ENCODE measurements at regions not wholly inside any gene's neighbourhood (a gene's known extent, or its start where the extent isn't known, plus 50 kb on each side); places are given as distances from the start of the nearest gene placed in this dataset.

DNA sequence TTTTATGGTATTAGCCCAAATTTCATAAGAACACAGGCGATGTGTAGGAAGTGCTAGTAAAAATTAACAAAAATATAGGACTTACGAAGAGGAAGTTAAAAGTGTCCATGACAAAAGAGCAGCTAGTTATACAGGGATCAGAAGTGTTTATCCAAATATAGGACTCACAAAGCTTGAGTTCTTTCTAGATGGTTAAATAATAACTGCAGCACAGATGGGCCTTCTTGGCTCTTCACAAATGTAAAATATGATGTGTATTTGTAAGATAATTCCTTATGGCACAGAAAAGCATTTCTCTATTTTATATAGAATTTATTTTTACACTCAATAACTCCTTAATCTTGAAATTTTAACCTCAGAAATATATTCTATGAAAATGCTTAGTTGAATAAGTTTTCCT lies 100.9 kb upstream of the SPHKAP start:
- no peaks in the 10 kb centered on the region for H3K36me3 Mint-ChIP-seq
- ChIA-PET CTCF (ENCODE audit: partially characterized antibody) (no interaction called here), POLR2A (ENCODE audit: partially characterized antibody) (no interaction called here)
- no peak overlapping the region for H3K4me3 ChIP-seq (ENCODE audit: low read length in 2 of 2)
- no peak overlapping the region for H3K27ac ChIP-seq (ENCODE audit: low read depth, low read length)
- H3K4me1 Mint-ChIP-seq: peaks cover 0 to 2% (median 0%) of the 10 kb centered on the region in 4 donors
- no peaks in the 10 kb centered on the region for H3K9me3 ChIP-seq (ENCODE audit: control insufficient read depth in 1 of 2, low read length in 2 of 2)
- H3K4me3 Mint-ChIP-seq: no peak overlapping the region
- H3K36me3 ChIP-seq (ENCODE audit: insufficient read depth, low read length): no peaks in the 10 kb centered on the region
- no peaks in the 10 kb centered on the region for H3K4me1 ChIP-seq (ENCODE audit: insufficient read depth, low read length)
- no peak overlapping the region for H3K27ac Mint-ChIP-seq
- DNase-seq: no peak
- H3K9me3 Mint-ChIP-seq: peaks cover 0 to 9% (median 3%) of the 10 kb centered on the region in 8 donors
- intact Hi-C loops (cut with micrococcal nuclease): no loop called here
- H3K27me3 Mint-ChIP-seq: no peaks in the 10 kb centered on the region
- H3K27me3 ChIP-seq (ENCODE audit: insufficient read depth, low read length): no peaks in the 10 kb centered on the region

DNA sequence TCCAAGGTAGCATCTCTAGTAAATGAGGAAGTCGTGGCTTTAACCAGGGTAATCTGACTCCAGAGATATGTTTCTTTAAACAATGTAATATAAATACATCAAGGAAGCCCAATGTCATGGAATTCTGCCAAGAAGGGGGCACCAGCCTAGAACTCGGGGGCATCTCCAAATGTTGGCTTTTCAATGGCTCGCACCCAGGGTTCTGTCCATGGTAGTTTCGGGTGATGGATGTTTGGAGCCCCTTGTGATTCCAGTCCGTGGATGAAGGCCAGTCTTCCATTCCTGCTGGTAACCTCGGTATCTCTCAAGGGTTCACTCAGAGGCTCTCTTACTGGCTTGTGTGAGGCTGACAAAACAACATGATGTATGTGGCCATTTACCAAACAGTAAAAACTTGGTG lies 91.7 kb upstream of the SPHKAP start:
- Mint-ChIP-seq H3K36me3 (no peaks in the 10 kb centered on the region), H3K9me3 (peaks cover 0 to 9% (median 3%) of the 10 kb centered on the region in 8 donors), H3K4me1 (no peaks in the 10 kb centered on the region), H3K27me3 (no peaks in the 10 kb centered on the region), H3K27ac (no peak overlapping the region), H3K4me3 (no peak overlapping the region)
- intact Hi-C loops (cut with micrococcal nuclease): no loop called here
- Histone ChIP-seq H3K4me1 (ENCODE audit: insufficient read depth, low read length) (no peaks in the 10 kb centered on the region), H3K4me3 (ENCODE audit: low read length in 2 of 2) (no peak overlapping the region), H3K27me3 (ENCODE audit: insufficient read depth, low read length) (no peaks in the 10 kb centered on the region), H3K27ac (ENCODE audit: low read depth, low read length) (no peak overlapping the region), H3K9me3 (ENCODE audit: control insufficient read depth in 1 of 2, low read length in 2 of 2) (no peaks in the 10 kb centered on the region), H3K36me3 (ENCODE audit: insufficient read depth, low read length) (no peaks in the 10 kb centered on the region)
- ChIA-PET POLR2A (ENCODE audit: partially characterized antibody) (no interaction called here), CTCF (ENCODE audit: partially characterized antibody) (no interaction called here)
- no peak for DNase-seq

DNA sequence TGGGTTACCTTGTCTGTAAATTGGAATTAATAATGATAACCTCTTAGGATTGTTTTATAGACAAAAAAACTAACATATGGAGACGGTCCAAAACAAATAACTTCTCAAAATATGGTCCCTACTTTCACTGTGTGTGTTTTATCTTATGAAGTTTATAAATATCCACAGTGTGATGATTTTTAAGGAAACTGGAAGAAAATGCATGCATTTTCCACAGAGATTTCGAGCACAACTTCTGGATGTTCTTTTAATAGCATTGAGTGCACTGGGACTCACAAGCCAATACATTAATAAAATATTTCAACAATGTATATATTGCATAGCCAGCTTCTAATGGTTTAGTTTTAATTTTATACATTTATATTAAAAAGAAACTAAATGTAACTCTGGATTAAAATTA lies 87.9 kb upstream of the SPHKAP start:
- no peaks in the 10 kb centered on the region for H3K4me1 Mint-ChIP-seq
- no peak overlapping the region for H3K27ac ChIP-seq (ENCODE audit: low read depth, low read length)
- no peaks in the 10 kb centered on the region for H3K4me1 ChIP-seq (ENCODE audit: insufficient read depth, low read length)
- H3K27ac Mint-ChIP-seq: no peak overlapping the region
- H3K36me3 Mint-ChIP-seq: no peaks in the 10 kb centered on the region
- intact Hi-C loops (cut with micrococcal nuclease): no loop called here
- no peaks in the 10 kb centered on the region for H3K9me3 ChIP-seq (ENCODE audit: control insufficient read depth in 1 of 2, low read length in 2 of 2)
- ChIA-PET POLR2A (ENCODE audit: partially characterized antibody) (no interaction called here), CTCF (ENCODE audit: partially characterized antibody) (no interaction called here)
- H3K36me3 ChIP-seq (ENCODE audit: insufficient read depth, low read length): no peaks in the 10 kb centered on the region
- H3K4me3 Mint-ChIP-seq: no peak overlapping the region
- no peak for DNase-seq
- no peaks in the 10 kb centered on the region for H3K27me3 ChIP-seq (ENCODE audit: insufficient read depth, low read length)
- H3K4me3 ChIP-seq (ENCODE audit: low read length in 2 of 2): no peak overlapping the region
- H3K27me3 Mint-ChIP-seq: no peaks in the 10 kb centered on the region
- H3K9me3 Mint-ChIP-seq: peaks cover 0 to 6% (median 1%) of the 10 kb centered on the region in 8 donors

DNA sequence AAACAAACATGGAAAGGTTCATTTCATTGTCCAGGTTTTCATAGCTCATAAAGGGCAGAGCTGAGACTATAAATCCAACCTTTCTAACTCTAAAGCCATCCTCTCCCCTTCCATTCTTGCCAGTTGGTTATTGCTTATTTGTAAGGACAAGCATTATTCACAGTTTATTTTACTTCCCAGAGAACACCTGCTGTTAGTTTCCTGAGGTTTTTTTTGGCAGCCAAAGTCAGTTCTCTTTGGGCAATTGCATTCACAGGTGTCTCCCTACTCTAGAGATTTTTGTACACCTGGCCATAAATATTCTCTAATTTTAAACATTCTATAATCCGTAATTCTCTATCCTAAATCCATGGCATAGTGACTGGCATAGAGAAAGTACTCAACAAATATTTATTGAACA lies 87.3 kb upstream of the SPHKAP start:
- no peaks in the 10 kb centered on the region for H3K27me3 Mint-ChIP-seq
- H3K9me3 ChIP-seq (ENCODE audit: control insufficient read depth in 1 of 2, low read length in 2 of 2): no peaks in the 10 kb centered on the region
- DNase-seq: no peak
- no peak overlapping the region for H3K27ac Mint-ChIP-seq
- no peak overlapping the region for H3K27ac ChIP-seq (ENCODE audit: low read depth, low read length)
- no peaks in the 10 kb centered on the region for H3K36me3 ChIP-seq (ENCODE audit: insufficient read depth, low read length)
- no peak overlapping the region for H3K4me3 ChIP-seq (ENCODE audit: low read length in 2 of 2)
- no peak overlapping the region for H3K4me3 Mint-ChIP-seq
- H3K4me1 ChIP-seq (ENCODE audit: insufficient read depth, low read length): no peaks in the 10 kb centered on the region
- ChIA-PET CTCF (ENCODE audit: partially characterized antibody) (no interaction called here), POLR2A (ENCODE audit: partially characterized antibody) (no interaction called here)
- no peaks in the 10 kb centered on the region for H3K27me3 ChIP-seq (ENCODE audit: insufficient read depth, low read length)
- intact Hi-C loops (cut with micrococcal nuclease): no loop called here
- no peaks in the 10 kb centered on the region for H3K36me3 Mint-ChIP-seq
- no peaks in the 10 kb centered on the region for H3K4me1 Mint-ChIP-seq
- peaks cover 0 to 3% (median 0%) of the 10 kb centered on the region in 8 donors for H3K9me3 Mint-ChIP-seq

DNA sequence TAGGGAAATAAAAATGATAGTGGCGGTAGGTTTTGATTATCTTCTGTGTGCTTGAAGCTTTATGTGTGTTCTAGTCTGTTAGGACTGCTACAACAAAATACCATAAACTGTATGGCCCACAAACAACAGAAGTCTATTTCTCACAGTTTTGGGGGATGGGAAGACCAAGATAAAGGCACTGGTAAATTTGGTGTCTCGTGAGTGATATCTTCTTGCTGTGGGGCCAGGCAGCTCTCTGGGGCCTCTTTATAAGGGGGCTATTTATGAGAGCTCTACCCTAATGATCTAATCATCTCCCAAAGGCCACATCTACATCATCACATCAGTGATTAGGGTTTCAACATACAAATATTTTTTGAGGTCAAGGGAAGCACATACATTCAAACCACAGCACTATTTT lies 86.8 kb upstream of the SPHKAP start:
- H3K4me1 ChIP-seq (ENCODE audit: insufficient read depth, low read length): no peaks in the 10 kb centered on the region
- H3K27me3 Mint-ChIP-seq: no peaks in the 10 kb centered on the region
- no peak for DNase-seq
- CTCF ChIA-PET (ENCODE audit: partially characterized antibody): no interaction called here
- H3K36me3 Mint-ChIP-seq: no peaks in the 10 kb centered on the region
- no peaks in the 10 kb centered on the region for H3K27me3 ChIP-seq (ENCODE audit: insufficient read depth, low read length)
- no peaks in the 10 kb centered on the region for H3K9me3 ChIP-seq (ENCODE audit: control insufficient read depth in 1 of 2, low read length in 2 of 2)
- no peak overlapping the region for H3K4me3 Mint-ChIP-seq
- H3K4me1 Mint-ChIP-seq: no peaks in the 10 kb centered on the region
- POLR2A ChIA-PET (ENCODE audit: partially characterized antibody): no interaction called here
- peaks cover 0 to 3% (median 0%) of the 10 kb centered on the region in 8 donors for H3K9me3 Mint-ChIP-seq
- H3K27ac ChIP-seq (ENCODE audit: low read depth, low read length): no peak overlapping the region
- intact Hi-C loops (cut with micrococcal nuclease): no loop called here
- H3K36me3 ChIP-seq (ENCODE audit: insufficient read depth, low read length): no peaks in the 10 kb centered on the region
- no peak overlapping the region for H3K4me3 ChIP-seq (ENCODE audit: low read length in 2 of 2)
- H3K27ac Mint-ChIP-seq: no peak overlapping the region

DNA sequence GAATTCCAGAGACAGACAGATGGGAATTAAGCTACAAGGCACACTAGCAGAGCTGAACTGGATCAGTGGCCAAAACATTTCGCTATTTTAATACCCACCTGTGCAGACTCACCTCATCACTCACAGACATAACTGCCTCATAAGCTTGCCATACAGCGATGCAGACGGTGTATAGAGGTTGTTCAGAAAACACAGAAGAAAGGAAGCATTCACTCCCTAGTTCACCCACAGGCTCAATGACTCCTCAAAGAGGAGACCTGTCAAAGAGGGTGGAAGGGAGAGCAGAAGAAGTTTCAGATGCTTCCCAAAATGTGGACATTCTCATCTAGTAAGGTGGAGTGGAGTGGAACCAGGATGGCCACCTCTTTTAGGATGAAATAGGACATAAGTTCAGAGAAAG lies 81.7 kb upstream of the SPHKAP start:
- ChIA-PET POLR2A (ENCODE audit: partially characterized antibody) (no interaction called here), CTCF (ENCODE audit: partially characterized antibody) (no interaction called here)
- no peak overlapping the region for H3K4me3 Mint-ChIP-seq
- H3K9me3 Mint-ChIP-seq: peaks cover 0 to 5% (median 2%) of the 10 kb centered on the region in 8 donors
- Histone ChIP-seq H3K9me3 (ENCODE audit: control insufficient read depth in 1 of 2, low read length in 2 of 2) (no peaks in the 10 kb centered on the region), H3K27me3 (ENCODE audit: insufficient read depth, low read length) (no peaks in the 10 kb centered on the region), H3K36me3 (ENCODE audit: insufficient read depth, low read length) (no peaks in the 10 kb centered on the region), H3K4me3 (ENCODE audit: low read length in 2 of 2) (no peak overlapping the region), H3K4me1 (ENCODE audit: insufficient read depth, low read length) (no peaks in the 10 kb centered on the region), H3K27ac (ENCODE audit: low read depth, low read length) (no peak overlapping the region)
- no peaks in the 10 kb centered on the region for H3K4me1 Mint-ChIP-seq
- DNase-seq: no peak
- H3K27me3 Mint-ChIP-seq: no peaks in the 10 kb centered on the region
- H3K36me3 Mint-ChIP-seq: no peaks in the 10 kb centered on the region
- intact Hi-C loops (cut with micrococcal nuclease): no loop called here
- no peak overlapping the region for H3K27ac Mint-ChIP-seq

DNA sequence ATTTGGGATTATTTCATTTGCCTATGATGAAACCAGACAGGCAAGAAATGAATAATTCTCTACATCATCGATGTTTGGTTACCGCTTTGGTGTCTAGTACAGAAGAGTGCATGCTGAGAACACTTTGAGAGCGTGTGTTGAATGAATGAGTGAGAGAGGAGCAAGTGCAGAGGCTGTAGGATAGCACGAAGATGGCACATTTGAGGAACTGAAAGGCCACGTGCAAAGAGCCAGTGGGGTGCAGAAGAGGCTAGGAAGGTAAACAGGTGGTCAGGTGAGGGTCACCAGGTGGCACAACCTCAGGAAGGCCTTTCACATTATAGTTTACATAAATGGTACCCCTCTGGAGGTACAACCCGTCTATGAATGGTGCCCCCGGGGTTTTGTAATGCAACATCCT lies 80.1 kb upstream of the SPHKAP start:
- no peaks in the 10 kb centered on the region for H3K4me1 Mint-ChIP-seq
- no peak overlapping the region for H3K4me3 ChIP-seq (ENCODE audit: low read length in 2 of 2)
- no peaks in the 10 kb centered on the region for H3K36me3 Mint-ChIP-seq
- no peak overlapping the region for H3K4me3 Mint-ChIP-seq
- DNase-seq: no peak
- H3K9me3 Mint-ChIP-seq: peaks cover 0 to 5% (median 2%) of the 10 kb centered on the region in 8 donors
- ChIA-PET POLR2A (ENCODE audit: partially characterized antibody) (no interaction called here), CTCF (ENCODE audit: partially characterized antibody) (no interaction called here)
- H3K36me3 ChIP-seq (ENCODE audit: insufficient read depth, low read length): no peaks in the 10 kb centered on the region
- no peak overlapping the region for H3K27ac Mint-ChIP-seq
- H3K9me3 ChIP-seq (ENCODE audit: control insufficient read depth in 1 of 2, low read length in 2 of 2): no peaks in the 10 kb centered on the region
- H3K27ac ChIP-seq (ENCODE audit: low read depth, low read length): no peak overlapping the region
- no peaks in the 10 kb centered on the region for H3K27me3 ChIP-seq (ENCODE audit: insufficient read depth, low read length)
- intact Hi-C loops (cut with micrococcal nuclease): no loop called here
- no peaks in the 10 kb centered on the region for H3K27me3 Mint-ChIP-seq
- no peaks in the 10 kb centered on the region for H3K4me1 ChIP-seq (ENCODE audit: insufficient read depth, low read length)

DNA sequence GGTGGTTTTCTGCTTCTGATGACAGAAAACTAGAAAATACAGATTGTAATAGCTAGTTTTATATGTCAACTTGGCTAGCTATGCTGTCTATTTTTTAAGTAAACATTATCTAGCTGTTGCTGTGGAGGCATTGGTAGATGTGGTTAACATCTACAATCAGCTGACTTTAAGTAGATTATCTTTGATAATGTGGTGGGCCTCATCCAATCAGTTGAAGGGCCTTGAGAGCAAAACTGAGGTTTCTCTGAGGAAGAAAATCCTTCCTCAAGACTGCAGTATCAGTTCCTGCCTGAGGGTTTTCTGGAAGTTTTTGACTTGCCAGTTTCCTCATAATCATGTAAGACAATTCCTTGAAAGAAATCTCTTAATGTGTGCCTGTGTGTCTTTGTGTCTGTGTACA lies 75.9 kb upstream of the SPHKAP start:
- Mint-ChIP-seq H3K4me3 (no peak overlapping the region), H3K36me3 (no peaks in the 10 kb centered on the region), H3K27ac (no peak overlapping the region), H3K4me1 (no peaks in the 10 kb centered on the region), H3K9me3 (peaks cover 0 to 7% (median 2%) of the 10 kb centered on the region in 8 donors), H3K27me3 (no peaks in the 10 kb centered on the region)
- POLR2A ChIA-PET (ENCODE audit: partially characterized antibody): no interaction called here
- Histone ChIP-seq H3K27ac (ENCODE audit: low read depth, low read length) (no peak overlapping the region), H3K4me3 (ENCODE audit: low read length in 2 of 2) (no peak overlapping the region), H3K36me3 (ENCODE audit: insufficient read depth, low read length) (no peaks in the 10 kb centered on the region), H3K4me1 (ENCODE audit: insufficient read depth, low read length) (no peaks in the 10 kb centered on the region), H3K27me3 (ENCODE audit: insufficient read depth, low read length) (no peaks in the 10 kb centered on the region), H3K9me3 (ENCODE audit: control insufficient read depth in 1 of 2, low read length in 2 of 2) (no peaks in the 10 kb centered on the region)
- intact Hi-C loops (cut with micrococcal nuclease): no loop called here
- CTCF ChIA-PET (ENCODE audit: partially characterized antibody): no interaction called here
- no peak for DNase-seq
